ENCODE measurements at regions not wholly inside any gene's neighbourhood (a gene's known extent, or its start where the extent isn't known, plus 50 kb on each side); places are given as distances from the start of the nearest gene placed in this dataset.

DNA sequence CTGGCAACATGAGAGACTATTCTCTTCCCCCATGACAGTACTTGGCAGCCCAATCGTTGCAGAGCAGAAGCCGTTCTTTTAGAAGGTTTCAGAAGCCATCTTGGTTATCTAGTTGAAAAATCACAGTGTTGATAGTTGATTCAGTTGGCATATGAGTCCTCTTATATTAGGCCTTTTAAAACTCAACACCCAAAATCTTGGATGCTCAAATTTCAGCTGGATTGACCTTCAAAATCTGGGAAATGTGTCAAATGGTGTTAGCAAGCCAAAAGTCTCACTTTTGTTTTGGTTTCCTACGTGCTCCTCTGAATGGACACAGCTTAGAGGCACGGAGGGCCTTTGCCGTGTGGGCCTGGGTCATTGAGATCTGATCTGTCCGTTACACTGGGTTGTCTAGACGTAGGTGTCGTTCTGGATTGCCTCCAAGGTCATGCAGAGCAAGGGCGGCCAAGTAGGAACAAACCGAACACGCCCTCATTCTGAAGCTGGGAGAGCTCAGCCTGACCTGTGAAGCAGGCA is 59.3 kb upstream of the BMPER start:
- H3K4me3 ChIP-seq (ENCODE audit: low read depth, low read length), result no peak overlapping the region
- TF ChIP-seq, protein P1, sequence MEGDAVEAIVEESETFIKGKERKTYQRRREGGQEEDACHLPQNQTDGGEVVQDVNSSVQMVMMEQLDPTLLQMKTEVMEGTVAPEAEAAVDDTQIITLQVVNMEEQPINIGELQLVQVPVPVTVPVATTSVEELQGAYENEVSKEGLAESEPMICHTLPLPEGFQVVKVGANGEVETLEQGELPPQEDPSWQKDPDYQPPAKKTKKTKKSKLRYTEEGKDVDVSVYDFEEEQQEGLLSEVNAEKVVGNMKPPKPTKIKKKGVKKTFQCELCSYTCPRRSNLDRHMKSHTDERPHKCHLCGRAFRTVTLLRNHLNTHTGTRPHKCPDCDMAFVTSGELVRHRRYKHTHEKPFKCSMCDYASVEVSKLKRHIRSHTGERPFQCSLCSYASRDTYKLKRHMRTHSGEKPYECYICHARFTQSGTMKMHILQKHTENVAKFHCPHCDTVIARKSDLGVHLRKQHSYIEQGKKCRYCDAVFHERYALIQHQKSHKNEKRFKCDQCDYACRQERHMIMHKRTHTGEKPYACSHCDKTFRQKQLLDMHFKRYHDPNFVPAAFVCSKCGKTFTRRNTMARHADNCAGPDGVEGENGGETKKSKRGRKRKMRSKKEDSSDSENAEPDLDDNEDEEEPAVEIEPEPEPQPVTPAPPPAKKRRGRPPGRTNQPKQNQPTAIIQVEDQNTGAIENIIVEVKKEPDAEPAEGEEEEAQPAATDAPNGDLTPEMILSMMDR (IDR thresholded peaks at IDR 0.05; ENCODE audit: low read depth, low read length), result no peak
- H3K27me3 ChIP-seq (ENCODE audit: control insufficient read depth, insufficient read depth, low read length), result peaks cover 3% of the 10 kb centered on the region
- no peak overlapping the region for H3K27ac ChIP-seq (ENCODE audit: low read depth, low read length)
- H3K9me3 ChIP-seq (ENCODE audit: control insufficient read depth, insufficient read depth, low read length), result no peaks in the 10 kb centered on the region
- CTCF ChIA-PET, result interaction anchor here (1.3 kb wide), 1 partner anchor 49 kb away, joined by 4 read pairs; no protein-coding TSS in a partner anchor
- POLR2A ChIA-PET, result no interaction called here
- no peak for DNase-seq (ENCODE audit: low read depth, low spot score)

DNA sequence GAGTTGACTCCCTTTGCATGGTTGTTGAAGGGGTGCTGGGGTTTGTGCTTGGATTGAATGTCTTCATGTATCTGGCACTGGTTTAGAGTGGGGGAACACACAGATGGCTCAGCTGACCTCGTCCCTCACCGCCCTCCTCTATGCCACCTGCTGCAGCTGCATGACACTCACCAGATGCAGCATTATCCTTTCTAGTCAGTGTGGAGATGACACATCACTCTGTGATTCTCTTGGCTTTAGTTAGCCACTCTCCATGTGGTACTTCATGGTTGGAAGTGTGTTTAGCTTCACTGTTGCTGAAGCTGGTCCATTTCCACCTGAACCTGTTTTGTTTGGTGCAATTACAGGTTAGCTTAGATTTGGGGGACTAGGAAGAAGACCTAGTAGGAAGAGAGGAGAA is 56.3 kb upstream of the BMPER start:
- H3K4me3 ChIP-seq (ENCODE audit: low read depth, low read length), result no peak overlapping the region
- peaks cover 3% of the 10 kb centered on the region for H3K27me3 ChIP-seq (ENCODE audit: control insufficient read depth, insufficient read depth, low read length)
- H3K27ac ChIP-seq (ENCODE audit: low read depth, low read length), result no peak overlapping the region
- H3K9me3 ChIP-seq (ENCODE audit: control insufficient read depth, insufficient read depth, low read length), result no peaks in the 10 kb centered on the region
- ChIA-PET POLR2A (no interaction called here), CTCF (no interaction called here)
- TF ChIP-seq, protein P1 (IDR thresholded peaks at IDR 0.05; ENCODE audit: low read depth, low read length), result no peak
- DNase-seq (ENCODE audit: low read depth, low spot score), result no peak

DNA sequence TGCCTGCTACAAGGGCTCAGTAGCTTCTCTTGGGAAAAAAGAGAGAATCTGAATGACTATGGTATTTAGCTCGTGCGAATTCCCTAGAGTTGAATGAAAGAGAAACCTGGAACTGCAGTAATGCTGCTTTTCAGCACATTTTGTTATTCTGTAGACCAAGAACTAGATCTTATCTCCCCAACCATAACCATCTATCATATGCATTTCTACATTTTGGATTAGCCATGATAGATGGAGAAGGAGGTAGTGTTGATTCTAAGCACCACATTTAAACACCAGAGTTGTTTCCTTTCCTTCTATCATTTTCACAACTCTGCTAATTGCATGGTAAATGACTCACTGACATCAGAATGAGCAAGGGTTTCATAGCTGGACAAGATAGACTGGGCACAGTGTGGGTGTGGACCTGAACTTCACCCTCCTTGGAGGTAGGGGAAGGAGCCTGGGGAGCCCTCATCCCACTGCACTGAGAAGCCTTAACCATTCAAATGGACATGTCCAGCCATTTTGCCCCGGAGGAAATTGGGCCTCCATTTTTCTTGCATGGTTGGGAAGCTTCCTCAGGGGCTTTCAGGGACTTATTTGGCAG is 55.3 kb upstream of the BMPER start:
- H3K9me3 ChIP-seq (ENCODE audit: control insufficient read depth, insufficient read depth, low read length), result no peaks in the 10 kb centered on the region
- CTCF ChIA-PET, result interaction anchor here (1.1 kb wide), 1 partner anchor 42 kb away, joined by 3 read pairs; no protein-coding TSS in a partner anchor
- no peak overlapping the region for H3K4me3 ChIP-seq (ENCODE audit: low read depth, low read length)
- no peak overlapping the region for H3K27ac ChIP-seq (ENCODE audit: low read depth, low read length)
- TF ChIP-seq, protein P1 (IDR thresholded peaks at IDR 0.05; ENCODE audit: low read depth, low read length), result no peak
- no peak for DNase-seq (ENCODE audit: low read depth, low spot score)
- POLR2A ChIA-PET, result no interaction called here
- peaks cover 3% of the 10 kb centered on the region for H3K27me3 ChIP-seq (ENCODE audit: control insufficient read depth, insufficient read depth, low read length)

DNA sequence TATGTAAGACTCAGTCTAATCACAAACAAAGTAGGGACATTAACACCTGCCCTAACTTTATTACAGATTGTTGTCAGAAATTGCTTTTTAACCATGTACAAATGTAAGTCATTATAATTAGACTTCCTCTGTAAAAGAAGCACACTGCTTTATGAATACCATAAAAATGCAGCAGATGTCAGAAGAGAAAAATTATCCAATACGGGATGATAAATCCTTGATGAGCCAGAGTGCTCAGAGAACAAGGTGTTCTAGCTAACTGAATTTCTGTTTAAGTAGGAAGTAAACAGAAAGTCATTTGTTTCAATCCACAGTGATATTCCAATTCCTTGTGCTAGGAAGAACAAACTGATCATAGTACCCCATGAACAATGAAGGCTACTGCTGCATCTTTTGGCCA is 54.6 kb upstream of the BMPER start:
- H3K27ac ChIP-seq (ENCODE audit: low read depth, low read length), result no peak overlapping the region
- DNase-seq (ENCODE audit: low read depth, low spot score), result no peak
- TF ChIP-seq, protein P1 (IDR thresholded peaks at IDR 0.05; ENCODE audit: low read depth, low read length), result no peak
- H3K9me3 ChIP-seq (ENCODE audit: control insufficient read depth, insufficient read depth, low read length), result no peaks in the 10 kb centered on the region
- H3K27me3 ChIP-seq (ENCODE audit: control insufficient read depth, insufficient read depth, low read length), result peaks cover 3% of the 10 kb centered on the region
- ChIA-PET CTCF (no interaction called here), POLR2A (no interaction called here)
- no peak overlapping the region for H3K4me3 ChIP-seq (ENCODE audit: low read depth, low read length)

DNA sequence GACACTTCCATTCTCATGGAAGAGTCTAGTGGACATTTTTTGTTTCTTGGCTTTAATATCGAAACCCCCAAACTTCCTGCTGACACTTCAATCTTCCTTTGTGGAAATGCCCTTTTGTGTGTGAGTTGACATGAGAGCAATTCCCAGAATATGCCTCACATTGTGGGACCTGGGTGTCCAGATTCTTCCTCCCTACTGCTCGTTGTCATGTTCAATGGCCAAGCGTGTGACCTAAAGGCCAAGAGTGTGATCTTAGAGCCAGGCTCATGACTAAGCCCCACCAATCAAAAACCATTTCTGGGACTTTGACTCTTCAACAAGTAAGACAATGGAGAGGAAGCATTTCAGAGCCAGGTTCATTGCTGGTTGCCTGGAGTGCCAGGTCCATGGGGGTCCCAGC is 52.5 kb upstream of the BMPER start:
- Histone ChIP-seq H3K27me3 (ENCODE audit: control insufficient read depth, insufficient read depth, low read length) (no peaks in the 10 kb centered on the region), H3K9me3 (ENCODE audit: control insufficient read depth, insufficient read depth, low read length) (no peaks in the 10 kb centered on the region), H3K27ac (ENCODE audit: low read depth, low read length) (no peak overlapping the region), H3K4me3 (ENCODE audit: low read depth, low read length) (no peak overlapping the region)
- ChIA-PET CTCF (interaction anchor here (1.5 kb wide), 1 partner anchor 80 kb away, joined by 3 read pairs; no protein-coding TSS in a partner anchor), POLR2A (no interaction called here)
- no peak for DNase-seq (ENCODE audit: low read depth, low spot score)
- TF ChIP-seq, protein P1 (IDR thresholded peaks at IDR 0.05; ENCODE audit: low read depth, low read length), result no peak

All from AG04450 (cell line).